ENCODE measurements at regions not wholly inside any gene's neighbourhood (a gene's known extent, or its start where the extent isn't known, plus 50 kb on each side); places are given as distances from the start of the nearest gene placed in this dataset.
A peak's percentile ranks its signal among the peaks of the same experiment; 100 is the strongest.

DNA sequence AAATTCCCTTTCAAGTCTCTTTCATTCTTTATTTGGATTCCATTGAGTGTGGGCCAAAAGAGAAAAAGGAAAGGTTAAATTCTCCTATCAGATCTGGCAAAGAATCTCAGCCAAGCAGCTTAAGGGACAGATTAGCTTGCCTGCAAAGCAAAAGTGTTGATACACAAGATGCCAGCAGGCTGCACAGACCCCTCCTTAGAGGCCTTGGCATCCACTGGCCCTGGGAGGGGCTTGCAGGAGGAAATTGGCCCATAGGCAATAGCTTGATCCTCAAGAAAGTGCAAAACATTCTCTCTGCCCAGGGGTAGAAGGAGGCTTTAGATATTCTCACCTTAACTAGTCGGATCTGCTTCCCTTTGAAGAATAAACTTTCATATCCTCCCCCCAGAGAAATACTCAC is 300.4 kb upstream of the CPEB2 start:
- intact Hi-C loops (cut with DNase I; ENCODE audit: low total_unique reads), result no loop called here
- H3K4me3 ChIP-seq, result no peak overlapping the region
- no peak for DNase-seq
- H3K27me3 ChIP-seq, result no peaks in the 10 kb centered on the region
- H3K36me3 ChIP-seq, result no peaks in the 10 kb centered on the region
- H3K4me1 ChIP-seq, result peaks cover 0 to 18% (median 9%) of the 10 kb centered on the region in 4 donors
- H3K27ac ChIP-seq, result no peak overlapping the region
- TF ChIP-seq, protein P1, sequence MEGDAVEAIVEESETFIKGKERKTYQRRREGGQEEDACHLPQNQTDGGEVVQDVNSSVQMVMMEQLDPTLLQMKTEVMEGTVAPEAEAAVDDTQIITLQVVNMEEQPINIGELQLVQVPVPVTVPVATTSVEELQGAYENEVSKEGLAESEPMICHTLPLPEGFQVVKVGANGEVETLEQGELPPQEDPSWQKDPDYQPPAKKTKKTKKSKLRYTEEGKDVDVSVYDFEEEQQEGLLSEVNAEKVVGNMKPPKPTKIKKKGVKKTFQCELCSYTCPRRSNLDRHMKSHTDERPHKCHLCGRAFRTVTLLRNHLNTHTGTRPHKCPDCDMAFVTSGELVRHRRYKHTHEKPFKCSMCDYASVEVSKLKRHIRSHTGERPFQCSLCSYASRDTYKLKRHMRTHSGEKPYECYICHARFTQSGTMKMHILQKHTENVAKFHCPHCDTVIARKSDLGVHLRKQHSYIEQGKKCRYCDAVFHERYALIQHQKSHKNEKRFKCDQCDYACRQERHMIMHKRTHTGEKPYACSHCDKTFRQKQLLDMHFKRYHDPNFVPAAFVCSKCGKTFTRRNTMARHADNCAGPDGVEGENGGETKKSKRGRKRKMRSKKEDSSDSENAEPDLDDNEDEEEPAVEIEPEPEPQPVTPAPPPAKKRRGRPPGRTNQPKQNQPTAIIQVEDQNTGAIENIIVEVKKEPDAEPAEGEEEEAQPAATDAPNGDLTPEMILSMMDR (IDR thresholded peaks at IDR 0.05), result no peak
- H3K9me3 ChIP-seq, result no peaks in the 10 kb centered on the region

DNA sequence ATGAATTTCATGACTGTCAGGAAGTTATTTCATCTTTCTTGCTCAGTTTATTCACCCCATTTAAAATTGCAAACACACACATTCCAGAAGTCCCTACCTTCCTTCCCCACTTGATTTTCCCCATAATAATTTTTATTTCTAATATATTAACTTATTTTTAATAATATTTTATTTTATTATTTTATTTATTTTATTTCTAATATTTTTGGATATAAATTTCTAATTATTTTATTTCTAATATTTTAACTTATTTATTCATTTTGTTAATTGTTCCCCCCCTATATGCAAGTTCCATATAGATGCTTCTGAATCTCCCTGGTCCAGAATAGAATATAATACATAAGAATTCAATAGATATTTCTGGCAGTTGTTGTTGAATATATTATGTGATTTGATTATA is 293.7 kb upstream of the CPEB2 start:
- Histone ChIP-seq H3K27ac (no peak overlapping the region), H3K36me3 (no peaks in the 10 kb centered on the region), H3K4me1 (no peaks in the 10 kb centered on the region), H3K9me3 (no peaks in the 10 kb centered on the region), H3K27me3 (no peaks in the 10 kb centered on the region), H3K4me3 (no peak overlapping the region)
- DNase-seq, result no peak
- TF ChIP-seq, protein P1 (IDR thresholded peaks at IDR 0.05), result no peak
- intact Hi-C loops (cut with DNase I; ENCODE audit: low total_unique reads), result no loop called here

DNA sequence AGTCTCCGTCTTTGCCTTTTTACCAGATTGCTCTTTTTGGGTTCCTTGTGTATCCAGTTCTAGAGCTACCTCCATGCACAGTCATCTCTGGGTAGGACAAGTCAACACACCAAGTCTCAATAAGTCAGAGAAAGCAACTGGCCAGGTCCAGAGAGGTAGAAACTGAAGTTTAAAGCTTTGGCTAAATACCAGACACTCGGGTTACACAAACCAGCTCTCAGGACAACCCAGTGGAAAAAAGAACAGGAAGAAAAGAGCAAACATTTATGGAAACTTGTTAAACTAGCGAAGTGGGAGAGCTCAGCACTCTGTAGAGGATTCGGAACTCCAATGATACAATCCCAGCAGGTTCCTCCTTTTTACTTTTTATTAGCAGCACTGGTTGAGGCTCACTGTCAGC is 291.0 kb upstream of the CPEB2 start:
- Histone ChIP-seq H3K36me3 (no peaks in the 10 kb centered on the region), H3K9me3 (no peaks in the 10 kb centered on the region), H3K4me1 (no peaks in the 10 kb centered on the region), H3K27ac (no peak overlapping the region), H3K4me3 (no peak overlapping the region), H3K27me3 (no peaks in the 10 kb centered on the region)
- TF ChIP-seq, protein P1 (IDR thresholded peaks at IDR 0.05), result no peak
- intact Hi-C loops (cut with DNase I; ENCODE audit: low total_unique reads), result no loop called here
- no peak for DNase-seq

DNA sequence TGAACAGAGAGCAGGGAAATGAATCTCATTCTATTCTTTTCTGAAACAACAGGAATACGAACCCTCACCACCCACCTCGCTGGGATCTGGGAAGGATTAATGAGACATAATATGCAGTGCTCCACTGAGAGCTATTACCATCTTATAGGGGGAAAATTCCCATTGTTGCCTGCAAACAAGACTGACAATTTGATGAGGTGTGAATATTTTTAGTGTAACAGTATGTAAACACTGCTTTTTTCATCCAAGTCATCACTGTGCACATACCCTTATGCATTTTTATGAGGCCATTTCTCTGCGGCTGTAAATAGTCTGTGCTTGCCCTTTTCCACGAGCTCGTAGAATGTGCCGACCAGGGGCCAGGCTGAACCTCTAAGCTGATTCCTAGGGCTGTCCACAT is 285.6 kb upstream of the CPEB2 start:
- Histone ChIP-seq H3K36me3 (no peaks in the 10 kb centered on the region), H3K9me3 (no peaks in the 10 kb centered on the region), H3K27ac (no peak overlapping the region), H3K4me3 (no peak overlapping the region), H3K4me1 (peaks cover 0 to 13% (median 8%) of the 10 kb centered on the region in 4 donors), H3K27me3 (no peaks in the 10 kb centered on the region)
- TF ChIP-seq, protein P1 (IDR thresholded peaks at IDR 0.05), result no peak
- intact Hi-C loops (cut with DNase I; ENCODE audit: low total_unique reads), result no loop called here
- no peak for DNase-seq

DNA sequence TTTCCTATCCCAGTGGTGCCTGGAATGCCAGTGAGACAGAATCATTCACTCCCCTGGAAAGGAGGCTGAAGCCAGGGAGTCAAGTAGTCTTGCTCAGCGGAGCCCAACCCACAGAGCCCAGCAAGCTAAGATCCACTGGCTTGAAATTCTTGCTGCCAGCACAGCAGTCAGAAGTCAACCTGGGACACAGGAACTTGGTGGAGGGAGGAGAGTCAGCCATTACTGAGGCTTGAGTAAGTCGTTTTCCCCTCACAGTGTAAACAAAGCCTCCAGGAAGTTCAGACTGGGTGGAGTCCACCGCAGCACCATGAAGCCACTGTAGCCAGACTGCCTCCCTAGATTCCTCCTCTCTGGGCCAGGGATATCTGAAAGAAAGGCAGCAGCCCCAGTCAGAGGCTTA is 283.2 kb upstream of the CPEB2 start:
- intact Hi-C loops (cut with DNase I; ENCODE audit: low total_unique reads), result no loop called here
- DNase-seq, result peak; percentile 25 to 78
- TF ChIP-seq, protein P1 (IDR thresholded peaks at IDR 0.05), result no peak
- H3K36me3 ChIP-seq, result no peaks in the 10 kb centered on the region
- peak overlapping the region in 1 of 2 donors; percentile 40 for H3K27ac ChIP-seq
- H3K9me3 ChIP-seq, result no peaks in the 10 kb centered on the region
- no peaks in the 10 kb centered on the region for H3K27me3 ChIP-seq
- no peak overlapping the region for H3K4me3 ChIP-seq
- H3K4me1 ChIP-seq, result peaks cover 0 to 13% (median 8%) of the 10 kb centered on the region in 4 donors

DNA sequence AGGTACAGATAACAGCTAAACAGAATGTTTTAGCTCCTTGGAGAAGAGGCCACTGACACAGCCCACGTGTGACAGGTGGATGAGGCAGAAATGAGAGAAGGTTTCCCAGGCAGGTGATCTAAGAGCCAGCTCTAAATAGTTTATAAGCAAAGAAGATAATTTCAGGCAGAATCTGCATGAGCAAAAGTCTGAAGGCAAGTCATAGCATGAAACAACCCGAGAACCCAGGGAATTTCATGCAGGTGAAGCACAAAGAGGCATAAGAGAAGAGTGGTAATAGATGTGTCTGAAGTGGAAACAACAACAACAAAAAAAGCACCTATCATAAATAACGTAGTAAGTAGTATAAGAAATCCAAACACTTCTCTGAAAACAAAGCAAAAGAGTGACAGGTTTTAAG is 275.8 kb upstream of the CPEB2 start:
- TF ChIP-seq, protein P1 (IDR thresholded peaks at IDR 0.05), result no peak
- Histone ChIP-seq H3K4me1 (peaks cover 0 to 7% (median 0%) of the 10 kb centered on the region in 4 donors), H3K9me3 (no peaks in the 10 kb centered on the region), H3K27ac (no peak overlapping the region), H3K27me3 (no peaks in the 10 kb centered on the region), H3K4me3 (no peak overlapping the region), H3K36me3 (no peaks in the 10 kb centered on the region)
- intact Hi-C loops (cut with DNase I; ENCODE audit: low total_unique reads), result no loop called here
- DNase-seq, result no peak

All from tibial artery (tissue), 4 donors.